Uterus (tissue), 3 donors: ENCODE measurements at regions not wholly inside any gene's neighbourhood (a gene's known extent, or its start where the extent isn't known, plus 50 kb on each side); places are given as distances from the start of the nearest gene placed in this dataset.

Source experiments
- DNase-seq, 2 donors: peaks; one replicate each; pipeline ENCODE4 v3.0.0-alpha.2; 2019 to 2020
- H3K27ac ChIP-seq, 2 donors: fragments of 200-600 bp; sonication (generic); 1 replicate in 1 of 2; 2 replicates in 1 of 2; pipeline ENCODE4 v1.5.1; 2016 to 2018
- H3K27me3 ChIP-seq, 2 donors: fragments of 200-600 bp; sonication (generic); one replicate each; pipeline ENCODE4 v1.5.1; 2018 to 2019; ENCODE audit warnings: control low read depth in 1 of 2
- H3K36me3 ChIP-seq, 2 donors: fragments of 200-600 bp; sonication (generic); one replicate each; pipeline ENCODE4 v1.5.1; 2019; ENCODE audit warnings: control low read depth in 1 of 2
- H3K4me1 ChIP-seq, 2 donors: fragments of 200-600 bp; sonication (generic); one replicate each; pipeline ENCODE4 v1.5.1; 2018 to 2019; ENCODE audit warnings: control low read depth in 1 of 2
- H3K4me3 ChIP-seq, 2 donors: fragments of 200-600 bp; sonication (generic); 1 replicate in 1 of 2; 2 replicates in 1 of 2; pipeline ENCODE4 v1.5.1; 2018 to 2019; ENCODE audit warnings: mild to moderate bottlenecking in 1 of 2
- H3K9me3 ChIP-seq, 2 donors: fragments of 200-600 bp; sonication (generic); one replicate each; pipeline ENCODE4 v1.5.1; 2019; ENCODE audit warnings: control low read depth in 1 of 2
- CTCF ChIP-seq, 4 experiments: fragments of 200-600 bp in 2 of 4; fragments of 450-650 bp in 2 of 4; sonication (generic) in 2 of 4; IDR thresholded peaks; one replicate each; pipeline ENCODE4 v1.5.1; 2016 to 2019; ENCODE audit warnings: antibody characterized with exemption in 4 of 4, mild to moderate bottlenecking in 2 of 4, moderate library complexity in 1 of 4
- POLR2A ChIP-seq, 2 donors: fragments of 450-650 bp; IDR thresholded peaks; one replicate each; pipeline ENCODE4 v1.6.1; 2016; ENCODE audit warnings: antibody characterized with exemption in 2 of 2, mild to moderate bottlenecking in 1 of 2, moderate library complexity in 1 of 2
- intact Hi-C: fragments of 100-400 bp; cut with DNase I; formaldehyde crosslinking; loops from one replicate; pipeline ENCODE4 v1.15.1; 2023; ENCODE audit warnings: low total_unique reads
- donor health status: DM: yes; HTN: yes; CAD: no.

GRCh38 chr2:211084352-211084751 is 528.0 kb downstream of the CPS1 start:
- H3K27me3 ChIP-seq = no peaks in the 10 kb centered on the region
- no peaks in the 10 kb centered on the region for H3K4me1 ChIP-seq
- DNase-seq = no peak
- no peak overlapping the region for H3K27ac ChIP-seq
- H3K4me3 ChIP-seq = no peak overlapping the region
- H3K36me3 ChIP-seq = no peaks in the 10 kb centered on the region
- no peak for TF ChIP-seq POLR2A (IDR thresholded peaks at IDR 0.05)
- no peak for TF ChIP-seq CTCF (IDR thresholded peaks at IDR 0.05)
- H3K9me3 ChIP-seq = no peaks in the 10 kb centered on the region
- intact Hi-C loops = no loop called here

GRCh38 chr2:211085056-211085680 is 528.8 kb downstream of the CPS1 start:
- H3K4me1 ChIP-seq = no peaks in the 10 kb centered on the region
- no peak for TF ChIP-seq POLR2A (IDR thresholded peaks at IDR 0.05)
- TF ChIP-seq CTCF (IDR thresholded peaks at IDR 0.05) = peak in 2 of 4 experiments; percentile 24 to 31
- DNase-seq = no peak
- no peaks in the 10 kb centered on the region for H3K9me3 ChIP-seq
- H3K27me3 ChIP-seq = no peaks in the 10 kb centered on the region
- no peaks in the 10 kb centered on the region for H3K36me3 ChIP-seq
- intact Hi-C loops = no loop called here
- H3K27ac ChIP-seq = no peak overlapping the region
- H3K4me3 ChIP-seq = no peak overlapping the region

DNA sequence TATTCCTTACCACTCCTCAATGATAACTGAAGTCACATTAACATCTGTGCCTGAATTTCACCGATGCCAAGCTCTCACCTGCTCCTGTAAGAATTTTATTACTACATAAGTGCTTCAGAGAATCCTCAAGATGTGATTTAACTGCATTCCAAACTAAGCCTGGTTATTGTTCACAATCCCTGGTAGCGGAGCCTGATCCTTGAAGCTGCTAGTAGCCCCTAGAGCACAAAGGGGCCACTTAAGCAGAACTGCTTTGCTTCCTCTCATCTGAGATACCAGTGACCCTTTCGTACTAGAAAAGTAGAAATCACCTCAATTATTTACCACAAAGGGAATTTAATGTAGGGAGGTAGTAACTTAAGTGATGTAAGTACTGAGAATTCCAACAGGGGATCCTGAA is 529.6 kb downstream of the CPS1 start:
- H3K36me3 ChIP-seq = no peaks in the 10 kb centered on the region
- H3K27ac ChIP-seq = no peak overlapping the region
- H3K9me3 ChIP-seq = no peaks in the 10 kb centered on the region
- H3K4me3 ChIP-seq = no peak overlapping the region
- no peaks in the 10 kb centered on the region for H3K4me1 ChIP-seq
- DNase-seq = no peak
- no peaks in the 10 kb centered on the region for H3K27me3 ChIP-seq
- TF ChIP-seq CTCF (IDR thresholded peaks at IDR 0.05) (no peak), POLR2A (IDR thresholded peaks at IDR 0.05) (no peak)
- intact Hi-C loops = no loop called here

DNA sequence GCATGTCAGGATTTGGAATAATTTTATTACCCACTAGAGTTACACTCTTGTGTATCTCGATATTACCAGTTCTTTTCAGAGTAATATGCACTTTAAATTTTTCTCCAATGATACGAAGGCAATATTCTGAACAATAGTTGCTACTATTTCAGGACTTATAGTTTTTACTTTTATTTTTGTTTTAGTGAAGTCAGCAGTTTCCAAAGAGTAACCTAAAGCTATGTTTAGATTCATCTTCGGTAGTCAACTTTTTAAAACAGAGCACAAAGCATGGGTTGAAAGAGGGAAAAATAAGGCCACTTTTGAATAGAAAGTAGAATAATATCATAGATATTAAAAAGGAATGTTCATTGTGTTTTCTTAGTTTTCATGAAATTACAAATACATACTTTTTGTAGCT is 532.7 kb downstream of the CPS1 start:
- TF ChIP-seq CTCF (IDR thresholded peaks at IDR 0.05) (no peak), POLR2A (IDR thresholded peaks at IDR 0.05) (no peak)
- H3K27me3 ChIP-seq = no peaks in the 10 kb centered on the region
- intact Hi-C loops = no loop called here

GRCh38 chr2:211093743-211094303 is 537.4 kb downstream of the CPS1 start:
- Histone ChIP-seq H3K4me3 (no peak overlapping the region), H3K36me3 (no peaks in the 10 kb centered on the region), H3K27me3 (no peaks in the 10 kb centered on the region), H3K9me3 (no peaks in the 10 kb centered on the region), H3K27ac (no peak overlapping the region), H3K4me1 (no peaks in the 10 kb centered on the region)
- DNase-seq = no peak
- no peak for TF ChIP-seq CTCF (IDR thresholded peaks at IDR 0.05)
- no peak for TF ChIP-seq POLR2A (IDR thresholded peaks at IDR 0.05)
- intact Hi-C loops = no loop called here

More for the DNA sequence above, 532.7 kb downstream of the CPS1 start:
- Histone ChIP-seq H3K36me3 (no peaks in the 10 kb centered on the region), H3K4me1 (no peaks in the 10 kb centered on the region), H3K4me3 (no peak overlapping the region), H3K27ac (no peak overlapping the region), H3K9me3 (no peaks in the 10 kb centered on the region)
- no peak for DNase-seq
